ENCODE measurements at regions not wholly inside any gene's neighbourhood (a gene's known extent, or its start where the extent isn't known, plus 50 kb on each side); places are given as distances from the start of the nearest gene placed in this dataset.
A peak's percentile ranks its signal among the peaks of the same experiment; 100 is the strongest.

GRCh38 chr9:109923806-109924205 lies 143.8 kb downstream of the PALM2AKAP2 start:
- WGBS (ENCODE audit: insufficient coverage, low lambda C conversion rate): no CpG with 5 or more reads among the region's 3 CpGs
- H3K36me3 ChIP-seq (ENCODE audit: control insufficient read depth, insufficient read depth, low read length): no peaks in the 10 kb centered on the region

GRCh38 chr9:109925799-109926198 lies 145.8 kb downstream of the PALM2AKAP2 start:
- no peaks in the 10 kb centered on the region for H3K36me3 ChIP-seq (ENCODE audit: control insufficient read depth, insufficient read depth, low read length)
- WGBS (ENCODE audit: insufficient coverage, low lambda C conversion rate): 100% methylated on average over 2 of the region's 2 CpGs
- H3K27ac ChIP-seq (ENCODE audit: low read length): no peak overlapping the region
- DNase-seq: no peak
- no peaks in the 10 kb centered on the region for H3K9me3 ChIP-seq (ENCODE audit: control insufficient read depth, low read depth, low read length)
- H3K4me1 ChIP-seq (ENCODE audit: control insufficient read depth, insufficient read depth, low read length): peaks cover 2% of the 10 kb centered on the region
- H3K27me3 ChIP-seq (ENCODE audit: control insufficient read depth, insufficient read depth, low read length): no peaks in the 10 kb centered on the region
- no peak overlapping the region for H3K4me3 ChIP-seq (ENCODE audit: low read length)

More at GRCh38 chr9:109923806-109924205, 143.8 kb downstream of the PALM2AKAP2 start:
- Histone ChIP-seq H3K4me1 (ENCODE audit: control insufficient read depth, insufficient read depth, low read length) (peaks cover 2% of the 10 kb centered on the region), H3K9me3 (ENCODE audit: control insufficient read depth, low read depth, low read length) (no peaks in the 10 kb centered on the region), H3K27ac (ENCODE audit: low read length) (no peak overlapping the region), H3K4me3 (ENCODE audit: low read length) (no peak overlapping the region), H3K27me3 (ENCODE audit: control insufficient read depth, insufficient read depth, low read length) (no peaks in the 10 kb centered on the region)
- no peak for DNase-seq

GRCh38 chr9:109926421-109926869 lies 146.4 kb downstream of the PALM2AKAP2 start:
- 80% methylated on average over 1 of the region's 3 CpGs for WGBS (ENCODE audit: insufficient coverage, low lambda C conversion rate)
- Histone ChIP-seq H3K4me1 (ENCODE audit: control insufficient read depth, insufficient read depth, low read length) (peaks cover 2% of the 10 kb centered on the region), H3K27ac (ENCODE audit: low read length) (no peak overlapping the region), H3K9me3 (ENCODE audit: control insufficient read depth, low read depth, low read length) (no peaks in the 10 kb centered on the region), H3K27me3 (ENCODE audit: control insufficient read depth, insufficient read depth, low read length) (no peaks in the 10 kb centered on the region), H3K4me3 (ENCODE audit: low read length) (no peak overlapping the region), H3K36me3 (ENCODE audit: control insufficient read depth, insufficient read depth, low read length) (no peaks in the 10 kb centered on the region)
- DNase-seq: no peak

- no peaks in the 10 kb centered on the region for H3K36me3 ChIP-seq (ENCODE audit: control insufficient read depth, insufficient read depth, low read length)
- H3K9me3 ChIP-seq (ENCODE audit: control insufficient read depth, low read depth, low read length): no peaks in the 10 kb centered on the region
- H3K4me1 ChIP-seq (ENCODE audit: control insufficient read depth, insufficient read depth, low read length): no peaks in the 10 kb centered on the region
- no peak overlapping the region for H3K4me3 ChIP-seq (ENCODE audit: low read length)
- DNase-seq: no peak
- no peak overlapping the region for H3K27ac ChIP-seq (ENCODE audit: low read length)
- no peaks in the 10 kb centered on the region for H3K27me3 ChIP-seq (ENCODE audit: control insufficient read depth, insufficient read depth, low read length)
- WGBS (ENCODE audit: insufficient coverage, low lambda C conversion rate): 100% methylated on average over 2 of the region's 7 CpGs
Observed at GRCh38 chr9:109931623-109932022, 151.6 kb downstream of the PALM2AKAP2 start.

GRCh38 chr9:109934136-109934856 lies 154.3 kb downstream of the PALM2AKAP2 start:
- H3K9me3 ChIP-seq (ENCODE audit: control insufficient read depth, low read depth, low read length): no peaks in the 10 kb centered on the region
- no peaks in the 10 kb centered on the region for H3K36me3 ChIP-seq (ENCODE audit: control insufficient read depth, insufficient read depth, low read length)
- no peak overlapping the region for H3K4me3 ChIP-seq (ENCODE audit: low read length)
- no peak for DNase-seq
- no peak overlapping the region for H3K27ac ChIP-seq (ENCODE audit: low read length)
- WGBS (ENCODE audit: insufficient coverage, low lambda C conversion rate): 93% methylated on average over 2 of the region's 5 CpGs
- H3K4me1 ChIP-seq (ENCODE audit: control insufficient read depth, insufficient read depth, low read length): no peaks in the 10 kb centered on the region
- no peaks in the 10 kb centered on the region for H3K27me3 ChIP-seq (ENCODE audit: control insufficient read depth, insufficient read depth, low read length)

GRCh38 chr9:109934857-109935215 lies 154.8 kb downstream of the PALM2AKAP2 start:
- Histone ChIP-seq H3K27me3 (ENCODE audit: control insufficient read depth, insufficient read depth, low read length) (no peaks in the 10 kb centered on the region), H3K36me3 (ENCODE audit: control insufficient read depth, insufficient read depth, low read length) (no peaks in the 10 kb centered on the region), H3K4me3 (ENCODE audit: low read length) (no peak overlapping the region), H3K9me3 (ENCODE audit: control insufficient read depth, low read depth, low read length) (no peaks in the 10 kb centered on the region), H3K4me1 (ENCODE audit: control insufficient read depth, insufficient read depth, low read length) (no peaks in the 10 kb centered on the region), H3K27ac (ENCODE audit: low read length) (no peak overlapping the region)
- DNase-seq: no peak
- WGBS (ENCODE audit: insufficient coverage, low lambda C conversion rate): no CpG with 5 or more reads among the region's 4 CpGs

GRCh38 chr9:109935406-109936087 lies 155.5 kb downstream of the PALM2AKAP2 start:
- WGBS (ENCODE audit: insufficient coverage, low lambda C conversion rate): no CpG with 5 or more reads among the region's 1 CpG
- no peak for DNase-seq
- Histone ChIP-seq H3K4me1 (ENCODE audit: control insufficient read depth, insufficient read depth, low read length) (no peaks in the 10 kb centered on the region), H3K36me3 (ENCODE audit: control insufficient read depth, insufficient read depth, low read length) (no peaks in the 10 kb centered on the region), H3K9me3 (ENCODE audit: control insufficient read depth, low read depth, low read length) (no peaks in the 10 kb centered on the region), H3K27me3 (ENCODE audit: control insufficient read depth, insufficient read depth, low read length) (no peaks in the 10 kb centered on the region), H3K4me3 (ENCODE audit: low read length) (no peak overlapping the region), H3K27ac (ENCODE audit: low read length) (no peak overlapping the region)

GRCh38 chr9:109937861-109938453 lies 158.0 kb downstream of the PALM2AKAP2 start:
- H3K9me3 ChIP-seq (ENCODE audit: control insufficient read depth, low read depth, low read length): no peaks in the 10 kb centered on the region
- H3K27ac ChIP-seq (ENCODE audit: low read length): no peak overlapping the region
- no CpG with 5 or more reads among the region's 3 CpGs for WGBS (ENCODE audit: insufficient coverage, low lambda C conversion rate)
- H3K36me3 ChIP-seq (ENCODE audit: control insufficient read depth, insufficient read depth, low read length): no peaks in the 10 kb centered on the region
- H3K4me1 ChIP-seq (ENCODE audit: control insufficient read depth, insufficient read depth, low read length): no peaks in the 10 kb centered on the region
- no peak overlapping the region for H3K4me3 ChIP-seq (ENCODE audit: low read length)
- DNase-seq: no peak
- no peaks in the 10 kb centered on the region for H3K27me3 ChIP-seq (ENCODE audit: control insufficient read depth, insufficient read depth, low read length)

- Histone ChIP-seq H3K4me3 (ENCODE audit: low read length) (no peak overlapping the region), H3K36me3 (ENCODE audit: control insufficient read depth, insufficient read depth, low read length) (no peaks in the 10 kb centered on the region), H3K27me3 (ENCODE audit: control insufficient read depth, insufficient read depth, low read length) (no peaks in the 10 kb centered on the region), H3K9me3 (ENCODE audit: control insufficient read depth, low read depth, low read length) (no peaks in the 10 kb centered on the region), H3K4me1 (ENCODE audit: control insufficient read depth, insufficient read depth, low read length) (no peaks in the 10 kb centered on the region), H3K27ac (ENCODE audit: low read length) (no peak overlapping the region)
- peak in 1 of 2 donors; percentile 36 for DNase-seq
Observed at GRCh38 chr9:109939698-109940342, 159.8 kb downstream of the PALM2AKAP2 start.

- H3K27ac ChIP-seq (ENCODE audit: low read length): no peak overlapping the region
- no peak overlapping the region for H3K4me3 ChIP-seq (ENCODE audit: low read length)
- H3K9me3 ChIP-seq (ENCODE audit: control insufficient read depth, low read depth, low read length): no peaks in the 10 kb centered on the region
- whole genome bisulfite sequencing (ENCODE audit: insufficient coverage, low lambda C conversion rate): 100% methylated on average over 1 of the region's 3 CpGs
- DNase-seq: no peak
- H3K36me3 ChIP-seq (ENCODE audit: control insufficient read depth, insufficient read depth, low read length): no peaks in the 10 kb centered on the region
- no peaks in the 10 kb centered on the region for H3K27me3 ChIP-seq (ENCODE audit: control insufficient read depth, insufficient read depth, low read length)
- H3K4me1 ChIP-seq (ENCODE audit: control insufficient read depth, insufficient read depth, low read length): no peaks in the 10 kb centered on the region
Observed at GRCh38 chr9:109940561-109940960, 160.6 kb downstream of the PALM2AKAP2 start.

Measured in large intestine (tissue), 3 donors.